GM18868 (cell line): ENCODE measurements at regions not wholly inside any gene's neighbourhood (a gene's known extent, or its start where the extent isn't known, plus 50 kb on each side); places are given as distances from the start of the nearest gene placed in this dataset.

Experiments used
- ATAC-seq: cut with Tn5 transposase; IDR thresholded peaks from one replicate; pipeline ENCODE4 v1.9.1; 2021; ENCODE audit warnings: mild to moderate bottlenecking, moderate library complexity; ENCODE audit not compliant: unreplicated experiment

GRCh38 chr5:141753143-141753970 is 71.3 kb upstream of the ARAP3 start:
- ATAC-seq: no peak

GRCh38 chr5:141747152-141748141 is 65.4 kb upstream of the ARAP3 start:
- ATAC-seq: peak; percentile 91

- ATAC-seq: no peak
These were observed 64.4 kb upstream of the ARAP3 start for GRCh38 chr5:141746395-141746794.

- no peak for ATAC-seq
These were observed 63.4 kb upstream of the ARAP3 start for GRCh38 chr5:141745390-141745789.

GRCh38 chr5:141743866-141744272 is 61.8 kb upstream of the ARAP3 start:
- ATAC-seq: no peak

GRCh38 chr5:141742866-141743851 is 61.1 kb upstream of the ARAP3 start:
- ATAC-seq: no peak

- ATAC-seq: no peak
These were observed 60.1 kb upstream of the ARAP3 start for GRCh38 chr5:141742144-141742543.

- ATAC-seq: no peak
These were observed 58.9 kb upstream of the ARAP3 start for GRCh38 chr5:141740885-141741284.

GRCh38 chr5:141737535-141737934 is 55.5 kb upstream of the ARAP3 start:
- ATAC-seq: no peak

- ATAC-seq: no peak
These were observed 53.8 kb upstream of the ARAP3 start for GRCh38 chr5:141735823-141736222.

GRCh38 chr5:141734501-141735229 is 52.6 kb upstream of the ARAP3 start:
- ATAC-seq: no peak

- no peak for ATAC-seq
These were observed 51.2 kb upstream of the ARAP3 start for GRCh38 chr5:141733198-141733597.

GRCh38 chr5:141732417-141732816 is 50.4 kb upstream of the ARAP3 start:
- ATAC-seq: no peak
